ENCODE measurements at regions not wholly inside any gene's neighbourhood (a gene's known extent, or its start where the extent isn't known, plus 50 kb on each side); places are given as distances from the start of the nearest gene placed in this dataset.

DNA sequence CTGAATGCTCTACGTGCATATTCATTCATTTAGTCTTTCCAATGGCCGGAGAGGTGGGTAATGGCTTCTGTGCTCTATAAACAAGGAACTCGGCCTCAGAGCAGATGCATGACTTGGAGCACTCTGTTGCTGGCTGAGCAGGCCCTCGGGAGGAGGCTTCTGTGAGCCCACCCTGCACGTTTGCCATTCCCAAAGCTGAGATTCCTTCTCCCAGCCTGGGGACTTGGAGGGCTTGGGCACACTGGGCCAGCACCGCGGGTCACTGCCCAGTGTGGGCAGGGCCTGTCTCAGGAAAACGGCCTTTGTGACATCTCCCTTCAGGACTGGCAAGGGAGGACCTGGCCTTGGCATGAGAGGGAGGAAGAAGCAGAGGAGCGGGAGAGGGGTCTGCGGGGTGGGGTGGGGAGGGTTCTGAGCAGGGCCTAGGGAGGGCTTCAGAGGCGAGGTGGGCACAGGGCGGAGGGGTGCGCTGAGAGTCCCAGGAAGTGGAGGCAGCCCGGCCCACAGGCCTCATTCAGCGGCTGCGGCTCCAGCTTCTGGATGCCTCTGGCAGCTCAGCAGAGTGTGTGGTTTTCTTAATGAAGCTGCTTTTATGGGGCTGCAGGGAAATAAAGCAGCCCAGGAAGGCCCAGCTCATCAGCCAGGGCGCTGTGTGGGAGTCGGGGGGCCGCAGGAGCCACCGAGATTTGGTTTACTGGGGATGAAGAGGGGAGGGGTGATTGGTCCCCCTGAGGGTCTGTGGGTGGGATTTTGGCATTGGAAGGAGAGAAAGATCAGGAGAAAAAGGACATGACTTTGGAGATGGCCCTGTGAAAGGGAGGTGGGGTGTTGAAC, 51.7 kb upstream of the OTOF start:
- TF ChIP-seq GLIS3 (CRISPR knock-in tag; IDR thresholded peaks at IDR 0.05) (no peak), CSDC2 (CRISPR knock-in tag; IDR thresholded peaks at IDR 0.05) (no peak), RARB (CRISPR knock-in tag; IDR thresholded peaks at IDR 0.05) (no peak)
- TF ChIP-seq, protein P1, sequence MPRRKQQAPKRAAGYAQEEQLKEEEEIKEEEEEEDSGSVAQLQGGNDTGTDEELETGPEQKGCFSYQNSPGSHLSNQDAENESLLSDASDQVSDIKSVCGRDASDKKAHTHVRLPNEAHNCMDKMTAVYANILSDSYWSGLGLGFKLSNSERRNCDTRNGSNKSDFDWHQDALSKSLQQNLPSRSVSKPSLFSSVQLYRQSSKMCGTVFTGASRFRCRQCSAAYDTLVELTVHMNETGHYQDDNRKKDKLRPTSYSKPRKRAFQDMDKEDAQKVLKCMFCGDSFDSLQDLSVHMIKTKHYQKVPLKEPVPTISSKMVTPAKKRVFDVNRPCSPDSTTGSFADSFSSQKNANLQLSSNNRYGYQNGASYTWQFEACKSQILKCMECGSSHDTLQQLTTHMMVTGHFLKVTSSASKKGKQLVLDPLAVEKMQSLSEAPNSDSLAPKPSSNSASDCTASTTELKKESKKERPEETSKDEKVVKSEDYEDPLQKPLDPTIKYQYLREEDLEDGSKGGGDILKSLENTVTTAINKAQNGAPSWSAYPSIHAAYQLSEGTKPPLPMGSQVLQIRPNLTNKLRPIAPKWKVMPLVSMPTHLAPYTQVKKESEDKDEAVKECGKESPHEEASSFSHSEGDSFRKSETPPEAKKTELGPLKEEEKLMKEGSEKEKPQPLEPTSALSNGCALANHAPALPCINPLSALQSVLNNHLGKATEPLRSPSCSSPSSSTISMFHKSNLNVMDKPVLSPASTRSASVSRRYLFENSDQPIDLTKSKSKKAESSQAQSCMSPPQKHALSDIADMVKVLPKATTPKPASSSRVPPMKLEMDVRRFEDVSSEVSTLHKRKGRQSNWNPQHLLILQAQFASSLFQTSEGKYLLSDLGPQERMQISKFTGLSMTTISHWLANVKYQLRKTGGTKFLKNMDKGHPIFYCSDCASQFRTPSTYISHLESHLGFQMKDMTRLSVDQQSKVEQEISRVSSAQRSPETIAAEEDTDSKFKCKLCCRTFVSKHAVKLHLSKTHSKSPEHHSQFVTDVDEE (CRISPR knock-in tag; IDR thresholded peaks at IDR 0.05): no peak
